ENCODE measurements at regions not wholly inside any gene's neighbourhood (a gene's known extent, or its start where the extent isn't known, plus 50 kb on each side); places are given as distances from the start of the nearest gene placed in this dataset.

- no peak for TF ChIP-seq CTCF (IDR thresholded peaks at IDR 0.05; ENCODE audit: insufficient read depth, low read length, poor library complexity, severe bottlenecking)
- DNase-seq (ENCODE audit: low read depth): no peak
Measured at GRCh38 chr6:150767161-150767560, 98.3 kb upstream of the MTHFD1L start.

GRCh38 chr6:150767571-150768018, 97.9 kb upstream of the MTHFD1L start:
- no peaks in the 10 kb centered on the region for H3K36me3 ChIP-seq (ENCODE audit: control insufficient read depth, insufficient read depth, low read length)
- DNase-seq (ENCODE audit: low read depth): no peak
- H3K4me3 ChIP-seq (ENCODE audit: low read depth, low read length): no peak overlapping the region
- no peaks in the 10 kb centered on the region for H3K27me3 ChIP-seq (ENCODE audit: control insufficient read depth, insufficient read depth, low read length)
- no peak for TF ChIP-seq CTCF (IDR thresholded peaks at IDR 0.05; ENCODE audit: insufficient read depth, low read length, poor library complexity, severe bottlenecking)

More at GRCh38 chr6:150767161-150767560, 98.3 kb upstream of the MTHFD1L start:
- H3K27me3 ChIP-seq (ENCODE audit: control insufficient read depth, insufficient read depth, low read length): no peaks in the 10 kb centered on the region
- H3K4me3 ChIP-seq (ENCODE audit: low read depth, low read length): no peak overlapping the region
- no peaks in the 10 kb centered on the region for H3K36me3 ChIP-seq (ENCODE audit: control insufficient read depth, insufficient read depth, low read length)

- Histone ChIP-seq H3K36me3 (ENCODE audit: control insufficient read depth, insufficient read depth, low read length) (no peaks in the 10 kb centered on the region), H3K27me3 (ENCODE audit: control insufficient read depth, insufficient read depth, low read length) (no peaks in the 10 kb centered on the region), H3K4me3 (ENCODE audit: low read depth, low read length) (no peak overlapping the region)
- DNase-seq (ENCODE audit: low read depth): no peak
- TF ChIP-seq CTCF (IDR thresholded peaks at IDR 0.05; ENCODE audit: insufficient read depth, low read length, poor library complexity, severe bottlenecking): no peak
Measured at GRCh38 chr6:150770637-150771036, 94.9 kb upstream of the MTHFD1L start.

GRCh38 chr6:150773969-150774368, 91.5 kb upstream of the MTHFD1L start:
- H3K4me3 ChIP-seq (ENCODE audit: low read depth, low read length): no peak overlapping the region
- H3K27me3 ChIP-seq (ENCODE audit: control insufficient read depth, insufficient read depth, low read length): no peaks in the 10 kb centered on the region
- TF ChIP-seq CTCF (IDR thresholded peaks at IDR 0.05; ENCODE audit: insufficient read depth, low read length, poor library complexity, severe bottlenecking): no peak
- no peaks in the 10 kb centered on the region for H3K36me3 ChIP-seq (ENCODE audit: control insufficient read depth, insufficient read depth, low read length)
- DNase-seq (ENCODE audit: low read depth): no peak

- Histone ChIP-seq H3K36me3 (ENCODE audit: control insufficient read depth, insufficient read depth, low read length) (no peaks in the 10 kb centered on the region), H3K4me3 (ENCODE audit: low read depth, low read length) (no peak overlapping the region), H3K27me3 (ENCODE audit: control insufficient read depth, insufficient read depth, low read length) (no peaks in the 10 kb centered on the region)
- TF ChIP-seq CTCF (IDR thresholded peaks at IDR 0.05; ENCODE audit: insufficient read depth, low read length, poor library complexity, severe bottlenecking): no peak
- DNase-seq (ENCODE audit: low read depth): no peak
Measured at GRCh38 chr6:150775415-150776203, 89.9 kb upstream of the MTHFD1L start.

- DNase-seq (ENCODE audit: low read depth): no peak
- no peak for TF ChIP-seq CTCF (IDR thresholded peaks at IDR 0.05; ENCODE audit: insufficient read depth, low read length, poor library complexity, severe bottlenecking)
- no peak overlapping the region for H3K4me3 ChIP-seq (ENCODE audit: low read depth, low read length)
- H3K36me3 ChIP-seq (ENCODE audit: control insufficient read depth, insufficient read depth, low read length): no peaks in the 10 kb centered on the region
- no peaks in the 10 kb centered on the region for H3K27me3 ChIP-seq (ENCODE audit: control insufficient read depth, insufficient read depth, low read length)
Measured at GRCh38 chr6:150777736-150778135, 87.8 kb upstream of the MTHFD1L start.

Measured in kidney epithelial cell (primary cell).